Stimulated activated CD8-positive, alpha-beta memory T cell treated with anti-CD3 and anti-CD28 coated beads, Interleukin-4, amount 100 ng/mL, for 1 hour (primary cell): ENCODE measurements at regions not wholly inside any gene's neighbourhood (a gene's known extent, or its start where the extent isn't known, plus 50 kb on each side); places are given as distances from the start of the nearest gene placed in this dataset.
"Not testable (repeated sequence)": the region's sequence is repeated elsewhere in the genome, so short reads cannot be mapped to it uniquely, and the experiment has no call there.

Experiments
- DNase-seq, 2 donors: peaks; one replicate each; pipeline ENCODE4 v3.0.0-alpha.2; 2020; ENCODE audit warnings: low read depth in 2 of 2, low spot score in 1 of 2

GRCh38 chr6:28657769-28658465 lies 132.2 kb downstream of the GPX5 start:
- DNase-seq = no peak

DNA sequence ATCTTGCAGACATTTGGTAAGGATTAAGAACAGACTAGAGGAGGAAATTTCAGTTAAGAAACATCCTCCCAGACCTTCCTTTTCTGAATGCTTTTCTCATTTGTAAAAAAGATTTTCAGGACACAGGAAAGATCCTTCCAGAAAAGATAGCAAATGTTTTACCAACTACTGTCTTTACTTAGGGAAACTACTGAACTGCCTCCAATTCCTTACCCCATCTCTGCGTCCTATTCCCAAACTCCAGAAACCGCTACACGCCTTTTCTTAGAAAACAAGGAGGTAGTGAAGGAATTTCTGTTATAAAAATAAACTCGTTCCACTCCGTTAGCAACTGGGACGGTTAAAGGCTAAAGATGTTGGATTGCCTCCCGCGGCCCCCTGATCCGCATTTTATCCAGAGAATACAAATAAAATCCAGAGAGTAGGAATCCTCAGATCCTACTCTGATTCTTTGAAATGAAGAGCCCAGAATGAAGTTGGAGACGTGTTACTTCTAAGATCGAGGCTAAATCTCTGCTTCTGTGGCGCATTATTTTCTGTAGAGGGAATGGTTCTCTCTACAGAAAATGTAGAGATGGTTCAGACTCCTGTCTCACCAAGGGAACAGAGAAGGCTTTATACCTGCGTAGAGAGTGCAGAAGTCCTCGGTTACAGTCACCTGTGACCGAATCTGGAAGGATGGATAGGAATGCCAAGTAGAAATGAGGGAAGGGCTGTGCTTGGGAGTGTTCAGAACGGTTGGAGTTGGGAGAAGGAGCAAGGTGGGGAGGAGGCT lies 133.0 kb downstream of the GPX5 start:
- no peak for DNase-seq

- no peak for DNase-seq
Observed at GRCh38 chr6:28659250-28659566, 133.5 kb downstream of the GPX5 start.

- DNase-seq = no peak
Observed at GRCh38 chr6:28661097-28661713, 135.5 kb downstream of the GPX5 start.

DNA sequence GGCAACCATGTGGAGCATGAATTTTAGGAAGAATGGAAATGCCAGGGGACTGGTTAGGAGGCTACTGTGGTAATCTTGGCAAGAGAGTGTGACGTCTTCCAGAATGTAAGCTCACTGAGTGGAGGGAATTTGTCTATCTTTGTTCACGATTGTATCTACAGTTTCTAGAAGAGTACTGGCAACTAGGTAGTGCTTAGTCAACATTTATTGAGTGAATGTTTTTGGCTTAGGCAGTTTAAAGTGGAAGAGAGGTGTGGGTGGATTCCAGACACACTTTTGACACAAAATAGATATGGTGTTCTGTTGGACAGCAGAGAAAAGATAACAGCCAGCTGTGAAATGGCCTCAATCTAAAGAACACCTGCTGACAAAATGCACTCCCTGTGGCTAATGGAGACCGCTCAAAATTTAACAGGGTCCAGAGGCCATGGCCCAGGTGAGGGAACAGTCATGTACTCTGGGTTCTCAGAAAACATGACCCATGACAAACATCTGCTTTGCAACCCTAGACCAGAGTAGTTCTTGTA lies 139.3 kb downstream of the GPX5 start:
- no peak for DNase-seq

DNA sequence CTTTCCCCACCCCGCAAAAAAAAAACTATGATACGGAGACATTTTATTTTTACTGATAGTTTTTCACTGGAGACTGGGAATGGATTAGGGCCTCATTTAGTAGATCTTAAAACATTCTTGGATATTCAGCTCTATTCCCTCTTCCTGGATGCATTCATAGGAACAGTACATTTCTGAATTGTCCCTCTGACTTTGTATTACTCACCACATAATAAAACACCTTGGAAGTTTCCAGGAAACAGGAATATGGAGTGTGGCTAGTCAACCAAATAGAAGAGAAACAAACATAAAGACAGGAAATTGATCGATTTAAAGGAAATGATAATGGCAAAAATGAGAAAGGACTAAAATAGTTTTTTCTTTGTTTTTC lies 147.7 kb downstream of the GPX5 start:
- no peak for DNase-seq

DNA sequence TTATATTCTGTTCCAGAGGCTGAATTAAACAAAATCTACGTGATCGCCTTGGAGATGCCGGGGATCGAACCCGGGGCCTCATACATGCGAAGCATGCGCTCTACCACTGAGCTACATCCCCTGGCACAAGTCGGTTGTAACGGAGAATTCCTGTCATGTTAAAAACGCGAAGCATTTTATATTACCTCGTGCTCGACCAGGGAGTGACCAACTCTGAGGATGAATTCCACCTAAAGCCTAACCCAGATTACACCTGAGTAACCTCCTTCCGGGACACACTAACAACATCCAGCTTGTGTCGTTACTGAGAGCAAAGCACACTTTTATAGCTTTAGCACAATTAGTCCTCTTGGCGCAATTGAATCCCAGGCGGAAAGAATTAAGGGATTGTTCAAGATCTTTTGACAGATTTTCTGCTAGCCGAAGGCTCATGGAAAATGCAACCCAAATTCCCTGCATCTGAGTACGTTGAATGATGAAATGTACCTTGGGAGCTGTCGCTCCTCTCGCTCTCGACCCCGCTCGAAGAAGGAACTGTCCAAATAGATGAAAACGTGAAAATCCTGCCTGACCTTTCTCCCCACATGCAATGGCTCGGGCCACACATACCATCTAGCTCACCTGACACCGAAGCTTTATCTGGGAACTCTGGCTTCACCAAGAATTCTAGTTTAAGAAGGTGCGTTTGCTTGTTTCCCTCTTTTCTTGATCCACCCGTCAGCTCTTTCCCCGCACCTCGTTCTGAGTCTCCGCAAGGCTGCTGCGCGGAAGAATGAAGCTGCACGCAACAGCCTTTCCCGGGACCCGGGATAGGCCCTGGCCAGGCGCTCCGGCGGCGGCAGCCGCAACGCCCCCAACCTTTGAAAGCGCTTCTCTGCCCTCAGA lies 148.3 kb downstream of the GPX5 start:
- no peak for DNase-seq

DNA sequence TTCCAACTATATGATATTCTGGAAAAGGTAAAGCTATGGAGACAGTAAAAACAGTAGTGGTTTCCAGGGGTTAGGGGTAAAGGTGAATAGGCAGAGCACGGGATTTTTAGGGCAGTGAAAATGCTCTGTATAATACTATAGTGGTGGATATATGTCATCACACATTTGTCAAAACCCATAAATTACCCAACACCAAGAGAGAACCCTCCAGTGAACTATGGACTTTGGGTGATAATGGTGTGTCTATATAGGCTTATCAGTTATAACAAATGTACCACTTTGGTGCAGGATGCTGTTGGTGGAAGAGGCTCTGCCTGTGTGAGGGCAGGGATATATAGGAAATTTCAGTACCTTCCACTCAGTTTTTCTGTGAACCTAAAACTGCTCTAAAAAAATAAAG lies 149.9 kb downstream of the GPX5 start:
- DNase-seq = no peak

DNA sequence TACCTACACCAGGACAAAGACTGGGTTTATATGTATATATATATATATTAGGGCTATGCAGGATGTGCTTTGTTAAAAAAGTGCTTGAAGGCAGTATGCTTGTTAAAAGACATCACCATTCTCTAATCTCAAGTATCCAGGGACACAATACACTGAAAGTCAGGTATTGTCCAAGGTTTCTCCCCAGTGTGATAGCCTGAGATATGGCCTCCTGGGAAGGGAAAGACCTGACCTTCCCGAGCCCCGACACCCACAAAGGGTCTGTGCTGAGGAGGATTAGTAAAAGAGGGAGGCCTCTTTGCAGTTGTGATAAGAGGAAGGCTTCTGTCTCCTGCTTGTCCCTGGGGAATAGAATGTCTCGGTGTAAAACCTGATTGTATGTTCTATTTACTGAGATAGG lies 156.9 kb downstream of the GPX5 start:
- no peak for DNase-seq

DNA sequence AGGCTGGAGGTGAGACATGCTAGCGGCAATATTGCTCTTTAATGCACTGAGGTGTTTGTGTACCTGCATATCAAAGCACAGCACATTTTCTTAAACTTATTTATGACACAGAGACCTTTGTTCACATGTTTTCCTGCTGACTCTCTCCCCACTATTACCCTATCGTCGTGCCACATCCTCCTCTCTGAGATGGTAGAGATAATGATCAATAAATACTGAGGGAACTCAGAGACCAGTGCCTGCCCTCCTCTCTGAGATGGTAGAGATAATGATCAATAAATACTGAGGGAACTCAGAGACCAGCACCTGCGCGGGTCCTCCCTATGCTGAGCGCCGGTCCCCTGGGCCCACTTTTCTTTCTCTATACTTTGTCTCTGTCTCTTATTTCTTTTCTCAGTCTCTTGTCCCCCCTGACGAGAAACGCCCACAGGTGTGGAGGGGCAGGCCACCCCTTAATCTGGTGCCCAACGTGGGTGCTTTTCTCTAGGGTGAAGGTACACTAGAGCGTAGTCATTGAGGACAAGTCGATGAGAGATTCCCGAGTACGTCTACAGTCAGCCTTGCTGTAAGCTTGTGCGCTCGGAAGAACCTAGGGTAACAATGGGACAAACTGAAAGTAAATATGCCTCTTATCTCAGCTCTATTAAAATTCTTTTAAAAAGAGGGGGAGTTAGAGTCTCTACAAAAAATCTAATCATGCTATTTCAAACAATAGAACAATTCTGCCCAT lies 157.4 kb downstream of the GPX5 start:
- DNase-seq = not testable (repeated sequence)

- DNase-seq = no peak
Observed at GRCh38 chr6:28683945-28684538, 158.4 kb downstream of the GPX5 start.

GRCh38 chr6:28685960-28686359 lies 160.3 kb downstream of the GPX5 start:
- DNase-seq = not testable (repeated sequence)

GRCh38 chr6:28686446-28687027 lies 160.9 kb downstream of the GPX5 start:
- peak in 1 of 2 donors; percentile 8 for DNase-seq

DNA sequence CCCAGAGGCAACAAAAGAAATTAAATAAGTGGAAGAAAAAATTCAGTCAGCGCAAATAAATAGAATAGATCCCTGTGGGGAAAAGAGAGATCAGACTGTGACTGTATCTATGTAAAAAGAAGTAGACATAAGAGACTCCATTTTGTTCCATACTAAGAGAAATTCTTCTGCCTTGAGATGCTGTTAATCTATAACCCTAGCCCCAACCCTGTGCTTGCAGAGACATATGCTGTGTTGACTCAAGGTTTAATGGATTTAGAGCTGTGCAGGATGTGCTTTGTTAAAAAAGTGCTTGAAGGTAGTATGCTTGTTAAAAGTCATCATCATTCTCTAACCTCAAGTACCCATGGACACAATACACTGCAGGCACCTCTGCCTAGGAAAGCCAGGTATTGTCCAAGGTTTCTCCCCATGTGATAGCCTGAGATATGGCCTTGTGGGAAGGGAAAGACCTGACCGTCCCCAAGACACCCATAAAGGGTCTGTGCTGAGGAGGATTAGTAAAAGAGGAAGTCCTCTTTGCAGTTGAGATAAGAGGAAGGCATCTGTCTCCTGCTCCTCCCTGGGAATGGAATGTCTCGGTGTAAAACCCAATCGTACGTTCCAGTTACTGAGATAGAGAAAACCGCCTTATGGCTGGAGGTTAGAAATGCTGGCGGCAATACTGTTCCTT lies 161.8 kb downstream of the GPX5 start:
- DNase-seq = not testable (repeated sequence)

DNA sequence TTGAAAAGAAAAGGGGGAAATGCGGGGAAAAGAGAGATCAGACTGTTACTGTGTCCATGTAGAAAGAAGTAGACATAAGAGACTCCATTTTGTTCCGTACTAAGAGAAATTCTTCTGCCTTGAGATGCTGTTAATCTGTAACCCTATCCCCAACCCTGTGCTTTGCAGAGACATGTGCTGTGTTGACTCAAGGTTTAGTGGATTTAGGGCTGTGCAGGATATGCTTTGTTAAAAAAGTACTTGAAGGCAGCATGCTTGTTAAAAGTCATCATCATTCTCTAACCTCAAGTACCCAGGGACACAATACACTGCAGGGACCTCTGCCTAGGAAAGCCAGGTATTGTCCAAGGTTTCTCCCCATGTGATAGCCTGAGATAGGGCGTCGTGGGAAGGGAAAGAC lies 166.3 kb downstream of the GPX5 start:
- DNase-seq = not testable (repeated sequence)

GRCh38 chr6:28693033-28693750 lies 167.5 kb downstream of the GPX5 start:
- DNase-seq = no peak

GRCh38 chr6:28693751-28694443 lies 168.2 kb downstream of the GPX5 start:
- DNase-seq = no peak

DNA sequence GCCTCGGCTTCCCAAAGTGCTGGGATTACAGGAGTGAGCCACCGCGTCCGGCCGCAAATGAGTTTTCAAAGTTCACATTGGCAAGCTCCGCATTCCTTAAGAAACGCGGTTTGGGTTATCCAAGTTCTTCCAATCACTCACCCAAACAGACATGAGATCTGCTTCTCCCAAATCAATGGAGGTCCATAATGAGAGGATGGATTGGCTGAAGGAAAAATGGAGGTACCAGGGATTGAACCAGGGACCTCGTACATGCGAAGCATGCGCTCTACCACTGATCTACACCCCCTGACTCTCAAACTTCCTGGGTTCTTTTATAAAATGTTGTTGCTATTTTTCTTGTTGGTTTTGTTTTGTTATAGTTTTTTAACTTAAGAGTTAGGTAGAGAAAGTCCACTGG lies 170.0 kb downstream of the GPX5 start:
- DNase-seq = no peak
